Ascending aorta (tissue), 2 donors: ENCODE measurements at regions not wholly inside any gene's neighbourhood (a gene's known extent, or its start where the extent isn't known, plus 50 kb on each side); places are given as distances from the start of the nearest gene placed in this dataset.

Experiments
- DNase-seq, 2 donors: peaks; one replicate each; pipeline ENCODE4 v3.0.0-alpha.2; 2019; ENCODE audit warnings: low spot score in 2 of 2
- H3K27ac ChIP-seq, 2 donors: fragments of 200-600 bp; sonication (generic); one replicate each; pipeline ENCODE4 v1.5.1; 2016 to 2017; ENCODE audit warnings: mild to moderate bottlenecking in 1 of 2
- H3K27me3 ChIP-seq: fragments of 200-600 bp; sonication (generic); one replicate; pipeline ENCODE4 v1.5.1; 2017
- H3K36me3 ChIP-seq, 2 donors: fragments of 200-600 bp; sonication (generic); one replicate each; pipeline ENCODE4 v1.5.1; 2016
- H3K4me1 ChIP-seq, 2 donors: fragments of 200-600 bp; sonication (generic); one replicate each; pipeline ENCODE4 v1.5.1; 2016 to 2017; ENCODE audit warnings: mild to moderate bottlenecking in 1 of 2
- H3K4me3 ChIP-seq, 2 donors: fragments of 200-600 bp; sonication (generic); one replicate each; pipeline ENCODE4 v1.5.1; 2016 to 2017; ENCODE audit warnings: mild to moderate bottlenecking in 1 of 2
- H3K9me3 ChIP-seq, 2 donors: fragments of 200-600 bp; sonication (generic); one replicate each; pipeline ENCODE4 v1.5.1; 2016
- CTCF ChIP-seq, 3 experiments: fragments of 200-600 bp in 2 of 3; fragments of 450-650 bp in 1 of 3; sonication (generic) in 2 of 3; IDR thresholded peaks; one replicate each; pipeline ENCODE4 v1.5.1; 2016 to 2019; ENCODE audit warnings: antibody characterized with exemption in 3 of 3, mild to moderate bottlenecking in 1 of 3, moderate library complexity in 1 of 3
- intact Hi-C: fragments of 100-400 bp; cut with DNase I; formaldehyde crosslinking; loops from one replicate; pipeline ENCODE4 v1.15.1; 2023

DNA sequence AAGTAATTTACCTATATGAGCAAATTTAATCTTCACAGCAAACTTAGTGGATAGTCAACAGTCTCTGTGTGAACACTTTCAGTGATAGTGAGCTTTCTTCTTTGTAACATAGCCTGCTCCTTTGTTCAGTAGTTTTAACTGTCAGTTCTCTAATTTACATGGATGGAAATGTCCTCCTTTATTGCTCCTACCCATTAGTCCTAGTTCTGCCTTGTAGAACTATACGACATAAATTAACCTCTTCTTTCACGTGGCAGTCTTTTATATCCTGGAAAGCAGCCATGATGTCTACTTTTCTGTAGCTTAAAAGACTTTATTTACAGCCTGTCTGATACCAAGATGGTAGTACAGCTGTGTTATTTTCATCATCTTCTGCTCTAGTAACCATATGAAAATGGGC lies 143.6 kb downstream of the TANC2 start:
- DNase-seq = no peak
- Histone ChIP-seq H3K36me3 (no peaks in the 10 kb centered on the region), H3K4me1 (no peaks in the 10 kb centered on the region), H3K9me3 (no peaks in the 10 kb centered on the region), H3K27me3 (no peaks in the 10 kb centered on the region), H3K27ac (no peak overlapping the region), H3K4me3 (no peak overlapping the region)
- no peak for TF ChIP-seq CTCF (IDR thresholded peaks at IDR 0.05)
- intact Hi-C loops = no loop called here

GRCh38 chr17:63113167-63113566 lies 147.1 kb downstream of the TANC2 start:
- H3K27ac ChIP-seq = no peak overlapping the region
- intact Hi-C loops = no loop called here
- H3K9me3 ChIP-seq = no peaks in the 10 kb centered on the region

DNA sequence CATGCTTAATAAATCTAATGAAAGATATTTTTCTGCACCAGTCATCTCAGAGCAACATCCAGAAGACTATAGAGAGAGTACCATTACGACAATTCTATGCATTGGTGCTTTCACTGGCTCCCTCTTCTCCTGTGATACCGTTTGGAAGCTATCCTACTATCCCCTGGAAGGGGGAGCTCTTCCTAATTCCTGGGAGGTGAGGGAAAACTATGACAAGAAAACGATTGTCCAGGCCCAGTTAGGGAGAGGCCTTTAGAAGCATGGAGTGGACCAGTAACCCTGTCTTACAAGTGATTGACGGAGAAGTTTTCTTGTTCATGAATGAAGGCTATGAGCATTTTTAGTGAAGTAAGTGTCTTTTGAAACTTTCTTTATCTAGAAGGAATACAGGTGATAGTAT lies 150.2 kb downstream of the TANC2 start:
- Histone ChIP-seq H3K4me1 (no peaks in the 10 kb centered on the region), H3K27ac (no peak overlapping the region), H3K9me3 (no peaks in the 10 kb centered on the region), H3K27me3 (no peaks in the 10 kb centered on the region), H3K36me3 (no peaks in the 10 kb centered on the region), H3K4me3 (no peak overlapping the region)
- no peak for DNase-seq
- TF ChIP-seq CTCF (IDR thresholded peaks at IDR 0.05) = no peak
- intact Hi-C loops = no loop called here

More at GRCh38 chr17:63113167-63113566, 147.1 kb downstream of the TANC2 start:
- no peaks in the 10 kb centered on the region for H3K36me3 ChIP-seq
- no peak overlapping the region for H3K4me3 ChIP-seq
- no peak for DNase-seq
- TF ChIP-seq CTCF (IDR thresholded peaks at IDR 0.05) = peak in 1 of 3 experiments; percentile 14
- H3K4me1 ChIP-seq = no peaks in the 10 kb centered on the region
- H3K27me3 ChIP-seq = no peaks in the 10 kb centered on the region

- no peaks in the 10 kb centered on the region for H3K36me3 ChIP-seq
- H3K4me1 ChIP-seq = no peaks in the 10 kb centered on the region
- no peak for TF ChIP-seq CTCF (IDR thresholded peaks at IDR 0.05)
- H3K27ac ChIP-seq = no peak overlapping the region
- H3K27me3 ChIP-seq = no peaks in the 10 kb centered on the region
- H3K9me3 ChIP-seq = no peaks in the 10 kb centered on the region
- no peak overlapping the region for H3K4me3 ChIP-seq
- DNase-seq = no peak
- intact Hi-C loops = no loop called here
Observed at GRCh38 chr17:63116967-63117830, 151.2 kb downstream of the TANC2 start.

- TF ChIP-seq CTCF (IDR thresholded peaks at IDR 0.05) = no peak
- Histone ChIP-seq H3K4me1 (no peaks in the 10 kb centered on the region), H3K27ac (no peak overlapping the region), H3K36me3 (no peaks in the 10 kb centered on the region), H3K4me3 (no peak overlapping the region), H3K27me3 (no peaks in the 10 kb centered on the region), H3K9me3 (no peaks in the 10 kb centered on the region)
- intact Hi-C loops = no loop called here
- DNase-seq = no peak
Observed at GRCh38 chr17:63120406-63120805, 154.4 kb downstream of the TANC2 start.
